ENCODE measurements at regions not wholly inside any gene's neighbourhood (a gene's known extent, or its start where the extent isn't known, plus 50 kb on each side); places are given as distances from the start of the nearest gene placed in this dataset.

GRCh38 chr9:23215688-23216087 lies 610.4 kb downstream of the ELAVL2 start:
- DNase-seq = no peak

DNA sequence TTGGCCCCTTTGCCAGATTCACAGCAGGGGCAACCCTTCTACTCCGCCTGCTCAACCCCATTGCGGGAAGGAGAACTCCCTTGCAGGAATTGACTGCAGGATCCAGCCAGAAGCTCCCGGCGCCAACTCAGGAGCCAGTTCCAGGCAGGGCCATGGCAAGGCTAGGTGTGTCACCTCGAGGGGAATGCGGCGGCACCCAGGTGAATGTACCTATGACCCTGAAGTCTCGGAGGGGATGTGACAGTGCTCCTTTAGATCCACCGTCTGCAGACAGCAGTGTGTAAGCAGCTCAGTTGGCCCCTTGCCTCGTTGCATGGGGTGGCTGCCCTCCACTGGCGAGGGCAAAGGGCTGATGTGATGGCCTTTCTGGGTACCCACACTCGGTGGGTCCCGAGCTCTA lies 606.6 kb downstream of the ELAVL2 start:
- DNase-seq = no peak

- no peak for DNase-seq
Observed at GRCh38 chr9:23220171-23220570, 605.9 kb downstream of the ELAVL2 start.

GRCh38 chr9:23220957-23221356 lies 605.1 kb downstream of the ELAVL2 start:
- DNase-seq = no peak

DNA sequence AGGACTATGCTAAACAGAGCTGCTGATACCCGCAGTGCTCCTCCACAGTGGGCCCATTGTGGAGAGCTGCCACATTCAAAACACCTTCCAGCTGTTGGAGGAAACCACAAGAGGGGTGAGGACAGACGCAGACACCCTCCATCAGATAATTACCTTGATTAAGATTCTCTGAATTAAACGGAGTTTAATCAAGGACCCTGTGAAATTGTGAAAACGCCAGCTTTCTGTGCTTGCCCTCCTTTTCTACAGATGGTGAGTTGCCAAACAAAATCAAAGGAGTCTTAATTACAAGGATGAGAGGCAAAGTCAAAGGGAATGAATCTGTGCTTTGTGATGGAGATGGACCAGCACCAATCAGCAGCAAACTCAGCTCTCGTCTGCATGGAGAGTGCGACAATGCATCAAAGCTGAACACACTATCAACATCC lies 596.1 kb downstream of the ELAVL2 start:
- DNase-seq = no peak

DNA sequence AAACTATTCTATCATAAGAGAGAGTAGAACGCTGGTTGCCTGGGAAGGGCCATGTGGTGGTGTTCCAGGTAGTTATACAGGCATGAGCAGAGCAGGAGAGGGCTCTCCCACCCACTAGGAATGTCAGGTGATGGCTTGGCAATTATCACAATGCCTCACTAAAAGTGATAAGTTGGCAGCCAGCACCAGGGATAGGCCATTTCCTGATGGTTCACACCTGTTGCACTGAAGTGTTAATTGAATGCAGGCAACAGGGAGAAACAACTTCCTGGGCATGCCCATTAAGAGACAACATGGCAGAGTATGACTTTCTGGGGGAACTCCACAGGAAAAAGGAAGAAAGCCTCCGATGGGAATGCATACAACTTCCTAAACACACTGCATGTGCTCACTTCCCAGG lies 593.2 kb downstream of the ELAVL2 start:
- no peak for DNase-seq

GRCh38 chr9:23243523-23243922 lies 582.5 kb downstream of the ELAVL2 start:
- no peak for DNase-seq

DNA sequence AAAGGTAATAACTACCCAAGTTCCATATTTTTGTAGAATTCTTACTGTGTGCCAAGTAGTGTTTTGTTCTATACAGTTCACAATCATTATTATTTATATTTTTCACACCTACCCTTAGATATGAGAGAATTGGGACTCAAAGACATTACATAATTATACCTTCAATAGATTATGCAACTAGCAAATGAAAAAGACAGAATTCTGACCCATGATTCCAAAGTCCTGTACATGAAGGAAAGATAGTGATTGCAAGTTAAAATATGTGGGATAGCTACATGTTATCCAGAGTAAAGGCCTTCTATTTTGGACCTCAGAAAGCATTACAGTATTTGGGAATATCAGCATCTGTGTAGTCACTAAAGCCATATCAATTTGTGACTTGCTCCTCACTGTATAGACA lies 581.0 kb downstream of the ELAVL2 start:
- no peak for DNase-seq

DNA sequence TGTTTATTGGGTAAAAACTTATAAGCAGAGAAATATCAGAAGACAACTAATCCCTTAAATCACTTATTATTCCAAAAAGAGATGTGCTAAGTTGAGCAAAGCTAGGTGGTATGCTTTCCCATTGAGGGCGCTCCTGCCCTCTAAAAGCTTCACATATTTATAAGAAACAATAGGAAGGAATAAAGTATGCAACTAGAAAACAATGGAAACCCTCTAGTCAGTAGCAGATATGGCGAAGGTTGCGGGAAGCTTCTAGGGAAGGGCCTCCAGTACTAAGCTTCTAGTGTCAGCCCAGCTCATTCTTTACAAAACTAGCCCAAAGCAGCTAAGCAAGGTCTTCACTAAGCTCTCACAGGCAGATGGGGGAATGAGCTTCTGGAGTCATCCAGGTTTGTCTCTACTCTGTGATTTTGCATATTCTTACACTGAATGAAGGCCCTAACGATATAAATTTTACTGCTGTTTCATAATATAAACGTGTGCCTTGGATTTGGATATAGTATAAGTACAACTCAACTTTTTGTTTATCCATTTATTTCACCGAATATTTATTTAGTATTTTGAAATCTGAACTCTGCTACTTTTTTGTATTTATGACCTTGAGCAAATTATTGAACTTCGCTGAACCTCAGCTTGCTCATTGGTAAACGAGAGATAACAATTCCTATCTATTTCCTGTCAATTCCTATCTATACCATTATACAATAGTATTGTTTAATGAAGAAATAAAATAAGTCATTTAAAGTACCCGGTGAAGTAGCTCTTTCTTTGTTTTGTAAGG lies 571.4 kb downstream of the ELAVL2 start:
- DNase-seq = no peak

GRCh38 chr9:23255346-23255745 lies 570.7 kb downstream of the ELAVL2 start:
- DNase-seq = no peak

DNA sequence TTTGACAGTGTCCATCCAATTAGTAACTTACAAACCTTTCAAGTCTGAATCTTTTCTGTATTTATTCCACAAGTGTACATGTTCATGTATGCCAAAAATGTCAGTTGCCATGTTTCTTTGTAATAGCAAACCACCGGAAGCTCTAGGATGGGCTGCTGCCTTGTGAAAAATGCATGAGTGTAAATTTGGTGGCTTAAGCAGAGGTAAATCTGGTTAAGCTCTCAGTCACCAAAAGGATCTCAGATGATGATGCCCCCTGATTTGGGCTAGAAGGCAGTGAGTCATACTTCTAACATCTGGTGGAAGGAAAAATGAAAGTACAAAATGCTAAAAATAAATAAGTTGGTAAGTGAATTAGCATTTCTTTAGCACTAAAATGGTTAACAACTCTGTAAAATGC lies 567.5 kb downstream of the ELAVL2 start:
- DNase-seq = no peak

- no peak for DNase-seq
Observed at GRCh38 chr9:23278561-23278960, 547.5 kb downstream of the ELAVL2 start.

GRCh38 chr9:23287390-23287789 lies 538.6 kb downstream of the ELAVL2 start:
- no peak for DNase-seq

- DNase-seq = no peak
Observed at GRCh38 chr9:23288545-23288944, 537.5 kb downstream of the ELAVL2 start.

- no peak for DNase-seq
Observed at GRCh38 chr9:23290973-23291372, 535.1 kb downstream of the ELAVL2 start.

DNA sequence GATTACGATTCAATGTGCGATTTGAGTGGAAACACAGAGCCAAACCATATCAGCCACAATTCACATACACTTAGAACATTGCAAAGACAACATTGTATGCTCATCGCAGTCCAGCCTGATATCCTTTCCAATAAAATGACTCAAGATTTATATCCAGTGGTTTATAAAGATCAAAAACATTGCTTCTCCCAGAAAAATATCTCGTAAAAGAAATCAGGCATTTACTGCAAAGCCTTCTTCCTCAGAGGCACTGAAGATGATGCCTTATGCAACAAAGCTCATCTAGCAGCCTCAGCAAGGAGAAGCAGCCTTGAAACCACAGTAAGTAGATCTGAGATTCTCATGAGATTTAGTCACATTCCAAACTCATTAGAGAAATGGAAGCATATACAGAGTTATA lies 523.8 kb downstream of the ELAVL2 start:
- DNase-seq = no peak

- DNase-seq = no peak
Observed at GRCh38 chr9:23306731-23307130, 519.3 kb downstream of the ELAVL2 start.

DNA sequence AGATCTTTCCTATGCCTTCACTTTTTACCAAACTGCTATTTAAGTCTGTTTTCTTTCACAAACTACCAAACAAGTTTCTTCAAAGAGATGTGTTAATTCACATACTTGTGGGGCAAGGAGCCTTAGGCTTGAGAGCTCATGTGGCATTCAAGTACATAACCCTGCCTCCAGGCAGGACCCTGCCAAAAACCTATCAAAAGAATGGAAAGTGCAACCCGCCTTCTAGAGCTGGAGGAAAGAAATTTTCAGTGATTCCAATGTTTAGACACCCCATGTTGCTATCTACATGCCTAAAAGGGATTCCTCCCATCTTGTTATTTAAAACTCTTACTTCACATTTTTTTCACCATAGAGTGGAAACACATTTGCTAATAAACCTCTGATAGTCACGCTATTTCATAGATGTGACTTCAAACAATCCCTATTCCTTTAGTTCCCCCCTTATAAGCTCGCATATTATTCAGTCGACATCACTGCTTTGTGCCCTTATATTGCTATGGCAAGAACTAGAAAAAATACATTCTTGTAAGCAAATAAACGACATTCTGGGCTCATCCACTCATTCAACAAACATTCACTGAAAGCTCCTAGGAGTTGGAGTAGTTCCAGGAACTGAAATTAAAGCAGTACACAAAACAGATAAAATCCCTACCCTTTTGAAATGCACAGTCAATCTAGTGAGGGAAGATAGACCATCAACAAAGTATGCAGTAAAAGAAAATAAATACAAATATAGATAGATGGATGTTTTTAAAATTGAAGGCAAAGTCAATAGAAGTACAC lies 518.1 kb downstream of the ELAVL2 start:
- DNase-seq = no peak

DNA sequence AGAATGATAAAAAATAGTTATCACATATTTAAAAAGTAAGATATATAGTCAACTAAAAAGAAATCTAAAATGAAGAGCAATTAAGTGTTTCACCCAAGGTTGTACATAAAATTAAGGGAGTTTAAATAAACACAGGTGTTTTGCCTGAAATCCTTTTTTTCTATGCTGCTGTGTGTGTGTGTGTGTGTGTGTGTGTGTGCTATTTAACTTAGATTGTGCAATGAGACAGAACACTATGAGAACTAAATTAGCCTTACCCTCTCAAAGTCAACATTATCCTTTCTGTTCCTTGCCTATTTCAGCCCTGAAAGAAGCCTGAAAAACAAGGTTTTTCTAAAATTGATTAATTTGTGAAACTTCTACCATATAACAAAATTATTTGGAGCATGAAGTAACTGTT lies 516.2 kb downstream of the ELAVL2 start:
- no peak for DNase-seq

- DNase-seq = no peak
Observed at GRCh38 chr9:23314247-23314646, 511.8 kb downstream of the ELAVL2 start.

- no peak for DNase-seq
Observed at GRCh38 chr9:23319092-23319491, 506.9 kb downstream of the ELAVL2 start.

DNA sequence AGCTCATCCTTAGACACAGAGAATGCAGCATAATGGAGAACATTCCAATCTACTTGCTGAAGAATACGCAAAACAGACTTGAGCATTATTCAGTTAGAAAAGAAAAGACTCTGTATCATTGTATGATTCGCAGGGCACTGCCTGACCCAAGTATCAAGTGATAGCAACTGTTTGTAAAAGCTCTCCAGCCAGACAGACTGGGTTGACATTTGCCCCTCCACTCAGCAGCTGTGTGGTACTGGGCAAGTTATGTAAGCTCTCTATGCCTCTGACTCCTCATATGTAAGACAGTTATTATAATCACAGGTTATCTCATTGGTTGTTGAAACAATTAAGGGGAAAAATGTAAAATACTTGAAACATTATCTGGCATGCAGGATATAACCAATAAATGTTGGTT lies 505.0 kb downstream of the ELAVL2 start:
- no peak for DNase-seq

- no peak for DNase-seq
Observed at GRCh38 chr9:23322392-23322791, 503.6 kb downstream of the ELAVL2 start.

GRCh38 chr9:23324511-23324910 lies 501.5 kb downstream of the ELAVL2 start:
- DNase-seq = no peak
